C4-2B (cell line): ENCODE measurements at regions not wholly inside any gene's neighbourhood (a gene's known extent, or its start where the extent isn't known, plus 50 kb on each side); places are given as distances from the start of the nearest gene placed in this dataset.

Experiments used
- ZFX ChIP-seq: fragments of 450-650 bp; IDR thresholded peaks from 2 replicates; pipeline ENCODE4 v1.6.1; 2017
- TF ChIP-seq, protein P1 (sequence below): fragments of 450-650 bp; conservative IDR thresholded peaks from 2 replicates; pipeline ENCODE4 v1.5.1; 2017; ENCODE audit warnings: mild to moderate bottlenecking

DNA sequence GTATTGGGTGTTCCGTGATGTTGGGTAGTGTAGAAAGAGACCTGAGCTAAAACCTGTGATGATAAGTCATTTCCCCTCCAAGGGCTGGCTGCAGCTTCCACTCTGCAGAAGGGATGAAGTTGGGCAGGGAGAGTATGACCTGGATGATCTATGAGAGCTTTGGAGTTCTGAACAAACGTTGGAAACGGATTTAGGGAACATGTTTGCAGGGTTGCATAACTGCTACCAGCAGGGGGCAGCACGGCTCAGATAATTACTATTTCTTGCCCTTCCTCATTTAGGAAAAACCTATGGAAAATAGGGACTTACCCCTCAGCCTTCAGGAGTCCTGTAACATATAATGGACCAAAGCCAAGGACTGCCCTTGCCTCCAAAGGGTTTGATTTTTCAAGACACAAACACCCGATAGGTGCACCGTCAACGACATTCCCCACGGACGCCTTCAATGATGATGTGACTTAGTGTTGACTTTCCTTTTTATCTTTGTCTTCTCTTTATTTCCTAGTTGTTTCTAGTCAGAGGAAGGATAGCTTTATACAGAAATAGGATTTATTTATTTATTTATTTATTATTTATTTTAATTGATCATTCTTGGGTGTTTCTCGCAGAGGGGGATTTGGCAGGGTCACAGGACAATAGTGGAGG is 164.9 kb upstream of the SASH1 start:
- TF ChIP-seq, protein P1, sequence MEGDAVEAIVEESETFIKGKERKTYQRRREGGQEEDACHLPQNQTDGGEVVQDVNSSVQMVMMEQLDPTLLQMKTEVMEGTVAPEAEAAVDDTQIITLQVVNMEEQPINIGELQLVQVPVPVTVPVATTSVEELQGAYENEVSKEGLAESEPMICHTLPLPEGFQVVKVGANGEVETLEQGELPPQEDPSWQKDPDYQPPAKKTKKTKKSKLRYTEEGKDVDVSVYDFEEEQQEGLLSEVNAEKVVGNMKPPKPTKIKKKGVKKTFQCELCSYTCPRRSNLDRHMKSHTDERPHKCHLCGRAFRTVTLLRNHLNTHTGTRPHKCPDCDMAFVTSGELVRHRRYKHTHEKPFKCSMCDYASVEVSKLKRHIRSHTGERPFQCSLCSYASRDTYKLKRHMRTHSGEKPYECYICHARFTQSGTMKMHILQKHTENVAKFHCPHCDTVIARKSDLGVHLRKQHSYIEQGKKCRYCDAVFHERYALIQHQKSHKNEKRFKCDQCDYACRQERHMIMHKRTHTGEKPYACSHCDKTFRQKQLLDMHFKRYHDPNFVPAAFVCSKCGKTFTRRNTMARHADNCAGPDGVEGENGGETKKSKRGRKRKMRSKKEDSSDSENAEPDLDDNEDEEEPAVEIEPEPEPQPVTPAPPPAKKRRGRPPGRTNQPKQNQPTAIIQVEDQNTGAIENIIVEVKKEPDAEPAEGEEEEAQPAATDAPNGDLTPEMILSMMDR = peak; percentile 87
- no peak for TF ChIP-seq ZFX
